Endothelial cell of umbilical vein (primary cell): ENCODE measurements at regions not wholly inside any gene's neighbourhood (a gene's known extent, or its start where the extent isn't known, plus 50 kb on each side); places are given as distances from the start of the nearest gene placed in this dataset.

Experiments used
- BruUV-seq: library from RNA; stranded (reverse); fragments of 400-500 nt; replicated peaks from 2 replicates; lab custom pipeline; 2021; lab: Mats Ljungman, UMichigan
- CTCF ChIA-PET: fragments of 300-600, 350-600 bp; sonication (Branson Sonifier 250); formaldehyde crosslinking; loops from one replicate; lab custom pipeline; 2021; ENCODE audit warnings: antibody characterized with exemption, inconsistent platforms; lab: Charles Lee
- POLR2A ChIA-PET: fragments of 300-600, 350-600 bp; sonication (Branson Sonifier 250); formaldehyde crosslinking; loops from one replicate; lab custom pipeline; 2021; ENCODE audit warnings: antibody characterized with exemption, inconsistent platforms; lab: Charles Lee
- DNase-seq: peaks from one replicate; pipeline ENCODE4 v3.0.0-alpha.2; 2011; ENCODE audit warnings: low read depth, low spot score
- FAIRE-seq: peaks from 2 replicates; lab custom pipeline; 2011; peaks lifted over from hg19 to GRCh38; lab: Jason Lieb, UNC
- H2AFZ ChIP-seq: 2 replicates; pipeline ENCODE4 v1.6.0; 2012; ENCODE audit warnings: low read depth, low read length, control low read depth, inconsistent platforms
- H3K27ac ChIP-seq: 2 replicates; pipeline ENCODE4 v1.5.1; 2011; ENCODE audit warnings: low read depth, mild to moderate bottlenecking, control low read depth, low read length, moderate library complexity; ENCODE audit not compliant: insufficient read depth
- H3K27me3 ChIP-seq, 2 experiments: 2 replicates each; pipeline versions ENCODE4 v1.6.0 to v1.6.1; 2011; ENCODE audit warnings: low read length in 2 of 2, mixed read lengths in 1 of 2; ENCODE audit not compliant: control insufficient read depth in 2 of 2, insufficient read depth in 2 of 2
- H3K36me3 ChIP-seq, 2 experiments: 2 replicates in 1 of 2; 3 replicates in 1 of 2; pipeline ENCODE4 v1.5.1; 2011; ENCODE audit warnings: low read length in 2 of 2, mild to moderate bottlenecking in 1 of 2, moderate library complexity in 1 of 2; ENCODE audit not compliant: control insufficient read depth in 2 of 2, insufficient read depth in 2 of 2; ENCODE audit errors: extremely low read depth in 1 of 2
- H3K4me1 ChIP-seq: 3 replicates; pipeline ENCODE4 v1.5.1; 2011; ENCODE audit warnings: mild to moderate bottlenecking, low read length; ENCODE audit not compliant: control insufficient read depth, insufficient read depth; ENCODE audit errors: extremely low read depth
- H3K4me2 ChIP-seq: 2 replicates; pipeline ENCODE4 v1.6.1; 2011; ENCODE audit warnings: low read length, control low read depth, mixed read lengths; ENCODE audit not compliant: insufficient read depth
- H3K4me3 ChIP-seq, 3 experiments: fragments of 200-600 bp in 1 of 3; sonication (generic), shearing (Covaris generic) in 1 of 3; replicated peaks in 1 of 3; 2 replicates each; pipeline ENCODE4 v1.5.1; 2011 to 2016; ENCODE audit warnings: control low read depth in 3 of 3, low read length in 3 of 3, mild to moderate bottlenecking in 2 of 3, inconsistent platforms in 1 of 3, low read depth in 1 of 3, moderate library complexity in 1 of 3; ENCODE audit not compliant: insufficient read depth in 1 of 3
- H3K79me2 ChIP-seq: 2 replicates; pipeline ENCODE4 v1.6.0; 2012; ENCODE audit warnings: low read length, inconsistent platforms; ENCODE audit not compliant: control insufficient read depth, insufficient read depth
- H3K9ac ChIP-seq: replicated peaks from 2 replicates; pipeline ENCODE3; 2011; ENCODE audit warnings: low read length, control low read depth; ENCODE audit not compliant: insufficient read depth; ENCODE audit errors: extremely low read depth
- H3K9me1 ChIP-seq: replicated peaks from 3 replicates; pipeline ENCODE4 v1.6.0; 2011; ENCODE audit warnings: mild to moderate bottlenecking, low read length; ENCODE audit not compliant: control insufficient read depth, insufficient read depth; ENCODE audit errors: extremely low read depth
- H3K9me3 ChIP-seq: replicated peaks from 2 replicates; pipeline ENCODE4 v1.5.1; 2012; ENCODE audit warnings: low read length, inconsistent platforms; ENCODE audit not compliant: control insufficient read depth, insufficient read depth
- H4K20me1 ChIP-seq: replicated peaks from 2 replicates; pipeline ENCODE3; 2011; ENCODE audit warnings: mild to moderate bottlenecking, low read length; ENCODE audit not compliant: control insufficient read depth, insufficient read depth; ENCODE audit errors: extremely low read depth
- EZH2 ChIP-seq: IDR thresholded peaks from 2 replicates; pipeline ENCODE4 v1.6.1; 2012; ENCODE audit warnings: borderline replicate concordance, low read depth, mild to moderate bottlenecking, moderate library complexity, low read length, inconsistent platforms; ENCODE audit not compliant: severe bottlenecking
- FOS ChIP-seq: IDR thresholded peaks from 2 replicates; pipeline ENCODE4 v1.6.1; 2011; ENCODE audit warnings: mild to moderate bottlenecking, low read length, moderate library complexity, borderline replicate concordance; ENCODE audit not compliant: insufficient read depth
- GATA2 ChIP-seq: IDR thresholded peaks from 2 replicates; pipeline ENCODE4 v1.7.0; 2011; ENCODE audit warnings: low read depth, mild to moderate bottlenecking, moderate library complexity, mixed read lengths, low read length; ENCODE audit not compliant: insufficient read length, insufficient read depth
- POLR2A ChIP-seq: IDR thresholded peaks from 2 replicates; pipeline ENCODE4 v1.6.1; 2012; ENCODE audit warnings: low read depth, mild to moderate bottlenecking, control low read depth, low read length
- dilution Hi-C: fragments of 300-500 bp; cut with MboI; formaldehyde crosslinking; loops from one replicate; pipeline ENCODE4 v1.15.0; 2019; ENCODE audit warnings: low sequenced_read_pairs; ENCODE audit not compliant: extremely low pct_ligation_motif_present
- intact Hi-C: fragments of 100-400 bp; cut with micrococcal nuclease; formaldehyde crosslinking; loops from one replicate; pipeline ENCODE4 v1.10.0; 2022

DNA sequence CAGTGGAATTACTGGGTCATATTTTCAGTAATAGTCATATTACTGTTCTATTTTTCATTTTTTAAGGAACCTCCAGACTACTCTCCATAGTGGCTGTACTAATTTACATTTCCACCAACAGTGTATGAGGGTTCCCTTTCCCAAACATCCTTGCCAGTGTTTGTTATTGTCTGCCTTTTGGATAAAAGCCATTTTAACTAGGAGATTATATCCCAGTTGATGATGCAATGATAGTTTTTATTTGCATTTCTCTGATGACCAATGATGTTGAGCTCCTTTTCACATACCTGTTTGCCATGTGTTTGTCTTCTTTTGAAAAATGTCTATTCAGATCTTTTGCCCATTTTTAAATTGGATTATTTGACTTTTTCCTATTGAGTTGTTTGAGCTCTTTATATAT, 410.8 kb downstream of the TTLL7 start:
- no peaks in the 10 kb centered on the region for H3K9me3 ChIP-seq
- no peak overlapping the region for H2AFZ ChIP-seq
- H3K27ac ChIP-seq, result no peak overlapping the region
- TF ChIP-seq FOS, result no peak
- no peak for TF ChIP-seq EZH2
- TF ChIP-seq GATA2, result no peak
- H3K9me1 ChIP-seq, result no peaks in the 10 kb centered on the region
- FAIRE-seq (no peak), DNase-seq (no peak)
- ChIA-PET CTCF (no interaction called here), POLR2A (no interaction called here)
- H3K4me1 ChIP-seq, result no peaks in the 10 kb centered on the region
- intact Hi-C loops (no loop called here), dilution Hi-C loops (no loop called here)
- H3K9ac ChIP-seq, result no peak overlapping the region
- no TSS peak for BruUV-seq
- H3K4me2 ChIP-seq, result no peak overlapping the region
- H3K79me2 ChIP-seq, result no peaks in the 10 kb centered on the region
- no peaks in the 10 kb centered on the region for H4K20me1 ChIP-seq
- H3K4me3 ChIP-seq, result no peak overlapping the region
- H3K27me3 ChIP-seq, result no peaks in the 10 kb centered on the region
- no peaks in the 10 kb centered on the region for H3K36me3 ChIP-seq

DNA sequence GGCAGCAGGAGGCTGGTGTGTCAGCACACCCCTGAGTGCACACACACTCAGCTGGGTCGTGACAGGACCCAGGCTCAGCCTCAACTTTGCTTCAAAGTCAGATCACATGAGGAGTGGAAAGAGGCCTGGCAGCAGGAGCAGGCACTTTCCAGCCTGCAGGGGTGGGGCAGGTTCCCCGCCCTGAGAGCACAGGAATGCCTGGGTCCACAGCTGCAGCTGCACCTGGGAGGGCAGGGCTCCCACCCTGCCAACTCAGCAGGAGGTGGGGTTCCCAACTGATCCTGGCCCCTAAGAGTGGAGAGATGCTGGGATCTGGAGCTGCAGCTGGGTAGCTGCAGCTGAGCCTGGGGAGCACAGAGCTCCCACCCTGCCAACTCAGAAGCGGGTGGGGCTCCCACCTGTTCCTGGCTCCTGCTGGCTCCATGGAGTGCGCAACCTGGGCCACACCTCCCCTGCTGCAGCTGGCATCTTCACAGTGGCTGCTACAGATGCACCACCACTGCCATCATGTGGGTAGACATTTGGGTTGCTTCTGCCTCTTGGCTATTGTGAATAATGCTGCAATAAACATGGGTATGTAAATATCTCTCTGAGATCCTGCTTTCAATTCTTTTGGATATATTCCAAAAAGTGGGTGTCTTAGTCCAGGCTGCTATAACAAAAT, 415.4 kb downstream of the TTLL7 start:
- POLR2A ChIA-PET, result no interaction called here
- DNase-seq (no peak), FAIRE-seq (no peak)
- no peak overlapping the region for H3K9ac ChIP-seq
- H3K4me1 ChIP-seq, result no peaks in the 10 kb centered on the region
- H3K27me3 ChIP-seq, result no peaks in the 10 kb centered on the region
- H3K79me2 ChIP-seq, result no peaks in the 10 kb centered on the region
- intact Hi-C loops (no loop called here), dilution Hi-C loops (no loop called here)
- no peak overlapping the region for H3K4me3 ChIP-seq
- H3K9me3 ChIP-seq, result no peaks in the 10 kb centered on the region
- H3K27ac ChIP-seq, result no peak overlapping the region
- no peaks in the 10 kb centered on the region for H3K9me1 ChIP-seq
- H4K20me1 ChIP-seq, result no peaks in the 10 kb centered on the region
- CTCF ChIA-PET, result no interaction called here
- H2AFZ ChIP-seq, result no peak overlapping the region
- H3K36me3 ChIP-seq, result no peaks in the 10 kb centered on the region
- BruUV-seq, result no TSS peak
- no peak overlapping the region for H3K4me2 ChIP-seq
- TF ChIP-seq POLR2A, result no peak
